CD4-positive, CD25-positive, alpha-beta regulatory T cell (primary cell): ENCODE measurements at regions not wholly inside any gene's neighbourhood (a gene's known extent, or its start where the extent isn't known, plus 50 kb on each side); places are given as distances from the start of the nearest gene placed in this dataset.

Source experiments
- ATAC-seq, 2 donors: fragments of 150-1000 bp; cut with Tn5 transposase; one replicate each; pipeline ENCODE4 v1.10.0; 2021; ENCODE audit warnings: low read depth in 2 of 2, moderate number of reproducible peaks in 2 of 2, moderate library complexity in 1 of 2
- DNase-seq, 3 donors: peaks; one replicate each; pipeline versions ENCODE4 v3.0.0 to v3.0.0-alpha.2; 2012 to 2022; ENCODE audit warnings: mixed read lengths in 1 of 3
- H3K27ac ChIP-seq: one replicate; pipeline ENCODE4 v1.7.0; 2013; ENCODE audit warnings: mild to moderate bottlenecking, low read length; ENCODE audit not compliant: insufficient read depth, poor library complexity, severe bottlenecking
- H3K27me3 ChIP-seq: one replicate; pipeline ENCODE4 v1.7.0; 2013; ENCODE audit warnings: low read length; ENCODE audit not compliant: control insufficient read depth, insufficient read depth
- H3K36me3 ChIP-seq: one replicate; pipeline ENCODE4 v1.7.0; 2013; ENCODE audit warnings: mild to moderate bottlenecking, low read length, moderate library complexity; ENCODE audit not compliant: control insufficient read depth, insufficient read depth
- H3K4me1 ChIP-seq: 2 replicates; pipeline ENCODE4 v1.7.0; 2013; ENCODE audit warnings: mild to moderate bottlenecking, low read length; ENCODE audit not compliant: insufficient read depth, control insufficient read depth, poor library complexity, severe bottlenecking
- H3K4me3 ChIP-seq: one replicate; pipeline ENCODE4 v1.7.0; 2013; ENCODE audit warnings: low read depth, mild to moderate bottlenecking, low read length, moderate library complexity
- H3K9me3 ChIP-seq, 2 experiments: 1 replicate in 1 of 2; 2 replicates in 1 of 2; pipeline ENCODE4 v1.7.0; 2013; ENCODE audit warnings: low read length in 2 of 2, mild to moderate bottlenecking in 1 of 2, moderate library complexity in 1 of 2; ENCODE audit not compliant: control insufficient read depth in 2 of 2
- H3K27ac Mint-ChIP-seq, 3 donors: one replicate each; pipeline ENCODE4 v1.8.0; 2020 to 2022; ENCODE audit warnings: mild to moderate bottlenecking in 3 of 3, mixed read lengths in 3 of 3, moderate library complexity in 2 of 3
- H3K27me3 Mint-ChIP-seq: one replicate; pipeline ENCODE4 v1.8.0; 2022; ENCODE audit warnings: mild to moderate bottlenecking, mixed read lengths
- H3K36me3 Mint-ChIP-seq: one replicate; pipeline ENCODE4 v1.8.0; 2020; ENCODE audit warnings: mixed read lengths
- H3K4me1 Mint-ChIP-seq, 4 donors: one replicate each; pipeline ENCODE4 v1.8.0; 2020 to 2022; ENCODE audit warnings: mixed read lengths in 4 of 4, mild to moderate bottlenecking in 1 of 4
- H3K4me3 Mint-ChIP-seq, 4 donors: one replicate each; pipeline ENCODE4 v1.8.0; 2020 to 2022; ENCODE audit warnings: mild to moderate bottlenecking in 4 of 4, mixed read lengths in 4 of 4, moderate library complexity in 3 of 4
- H3K9me3 Mint-ChIP-seq, 7 donors: one replicate each; pipeline ENCODE4 v1.8.0; 2020 to 2022; ENCODE audit warnings: mixed read lengths in 7 of 7, mild to moderate bottlenecking in 3 of 7, moderate library complexity in 2 of 7

- Histone ChIP-seq H3K27me3 (no peaks in the 10 kb centered on the region), H3K9me3 (no peaks in the 10 kb centered on the region), H3K36me3 (no peaks in the 10 kb centered on the region), H3K27ac (no peak overlapping the region), H3K4me3 (no peak overlapping the region), H3K4me1 (no peaks in the 10 kb centered on the region)
- Mint-ChIP-seq H3K4me1 (no peaks in the 10 kb centered on the region), H3K4me3 (no peak overlapping the region), H3K9me3 (peaks cover 0 to 13% (median 2%) of the 10 kb centered on the region in 7 donors), H3K36me3 (no peaks in the 10 kb centered on the region), H3K27me3 (no peaks in the 10 kb centered on the region), H3K27ac (no peak overlapping the region)
- ATAC-seq = no peak
- DNase-seq = no peak
Observed at GRCh38 chr9:115978091-115978490, 175.5 kb upstream of the PAPPA start.

DNA sequence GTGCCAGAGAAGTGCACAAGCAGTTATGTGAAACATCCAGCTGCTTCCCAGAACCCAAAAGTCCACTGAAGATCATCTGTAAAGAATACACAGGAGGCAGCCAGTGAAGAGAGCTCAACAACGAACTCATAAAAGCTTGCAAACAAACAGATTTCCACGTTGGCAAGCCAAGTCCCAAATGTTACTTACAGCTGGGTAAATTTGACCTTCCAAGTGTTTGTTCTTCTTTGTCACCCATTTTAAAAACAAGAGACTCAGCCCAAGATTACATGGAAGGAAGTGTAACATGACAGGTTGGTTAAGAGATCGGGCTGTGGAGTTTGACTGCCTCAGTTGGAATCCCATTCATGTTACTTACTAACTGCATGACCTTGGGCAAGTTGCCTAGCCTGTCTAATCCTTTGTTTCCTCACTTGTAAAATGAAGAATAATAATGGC, 174.9 kb upstream of the PAPPA start:
- DNase-seq (no peak), ATAC-seq (no peak)
- Histone ChIP-seq H3K4me1 (no peaks in the 10 kb centered on the region), H3K36me3 (no peaks in the 10 kb centered on the region), H3K9me3 (no peaks in the 10 kb centered on the region), H3K27ac (no peak overlapping the region), H3K27me3 (no peaks in the 10 kb centered on the region), H3K4me3 (no peak overlapping the region)
- Mint-ChIP-seq H3K4me3 (no peak overlapping the region), H3K36me3 (no peaks in the 10 kb centered on the region), H3K4me1 (no peaks in the 10 kb centered on the region), H3K27ac (no peak overlapping the region), H3K27me3 (no peaks in the 10 kb centered on the region), H3K9me3 (peaks cover 0 to 13% (median 0%) of the 10 kb centered on the region in 7 donors)

GRCh38 chr9:115980054-115980453, 173.5 kb upstream of the PAPPA start:
- Mint-ChIP-seq H3K4me1 (no peaks in the 10 kb centered on the region), H3K36me3 (no peaks in the 10 kb centered on the region), H3K27me3 (no peaks in the 10 kb centered on the region), H3K27ac (no peak overlapping the region), H3K4me3 (no peak overlapping the region), H3K9me3 (peaks cover 0 to 13% (median 2%) of the 10 kb centered on the region in 7 donors)
- H3K27me3 ChIP-seq = no peaks in the 10 kb centered on the region
- H3K27ac ChIP-seq = no peak overlapping the region
- DNase-seq (no peak), ATAC-seq (no peak)
- no peaks in the 10 kb centered on the region for H3K4me1 ChIP-seq
- no peaks in the 10 kb centered on the region for H3K36me3 ChIP-seq
- H3K9me3 ChIP-seq = no peaks in the 10 kb centered on the region
- H3K4me3 ChIP-seq = no peak overlapping the region

GRCh38 chr9:115980502-115980901, 173.1 kb upstream of the PAPPA start:
- H3K4me1 Mint-ChIP-seq = no peaks in the 10 kb centered on the region
- H3K27me3 ChIP-seq = no peaks in the 10 kb centered on the region
- H3K4me1 ChIP-seq = no peaks in the 10 kb centered on the region
- no peak overlapping the region for H3K4me3 ChIP-seq
- H3K27ac ChIP-seq = no peak overlapping the region
- H3K9me3 ChIP-seq = no peaks in the 10 kb centered on the region
- ATAC-seq = no peak
- H3K4me3 Mint-ChIP-seq = no peak overlapping the region
- H3K27ac Mint-ChIP-seq = no peak overlapping the region
- H3K27me3 Mint-ChIP-seq = no peaks in the 10 kb centered on the region
- H3K36me3 ChIP-seq = no peaks in the 10 kb centered on the region
- no peak for DNase-seq
- peaks cover 0 to 13% (median 2%) of the 10 kb centered on the region in 7 donors for H3K9me3 Mint-ChIP-seq
- no peaks in the 10 kb centered on the region for H3K36me3 Mint-ChIP-seq

- Mint-ChIP-seq H3K9me3 (peaks cover 0 to 13% (median 2%) of the 10 kb centered on the region in 7 donors), H3K27me3 (no peaks in the 10 kb centered on the region), H3K27ac (no peak overlapping the region), H3K4me1 (no peaks in the 10 kb centered on the region), H3K36me3 (no peaks in the 10 kb centered on the region), H3K4me3 (no peak overlapping the region)
- no peak for ATAC-seq
- no peak overlapping the region for H3K27ac ChIP-seq
- DNase-seq = no peak
- H3K4me3 ChIP-seq = no peak overlapping the region
- H3K4me1 ChIP-seq = no peaks in the 10 kb centered on the region
- no peaks in the 10 kb centered on the region for H3K36me3 ChIP-seq
- H3K27me3 ChIP-seq = no peaks in the 10 kb centered on the region
- H3K9me3 ChIP-seq = no peaks in the 10 kb centered on the region
Observed at GRCh38 chr9:115980976-115981375, 172.6 kb upstream of the PAPPA start.

GRCh38 chr9:115983366-115983765, 170.2 kb upstream of the PAPPA start:
- no peaks in the 10 kb centered on the region for H3K36me3 Mint-ChIP-seq
- Histone ChIP-seq H3K27me3 (no peaks in the 10 kb centered on the region), H3K4me3 (no peak overlapping the region), H3K9me3 (no peaks in the 10 kb centered on the region), H3K4me1 (no peaks in the 10 kb centered on the region), H3K36me3 (no peaks in the 10 kb centered on the region), H3K27ac (no peak overlapping the region)
- DNase-seq = no peak
- no peak overlapping the region for H3K27ac Mint-ChIP-seq
- H3K9me3 Mint-ChIP-seq = peaks cover 0 to 11% (median 2%) of the 10 kb centered on the region in 7 donors
- no peak overlapping the region for H3K4me3 Mint-ChIP-seq
- no peaks in the 10 kb centered on the region for H3K4me1 Mint-ChIP-seq
- H3K27me3 Mint-ChIP-seq = no peaks in the 10 kb centered on the region
- ATAC-seq = no peak

GRCh38 chr9:115985657-115986056, 167.9 kb upstream of the PAPPA start:
- Histone ChIP-seq H3K9me3 (no peaks in the 10 kb centered on the region), H3K4me1 (no peaks in the 10 kb centered on the region), H3K27me3 (no peaks in the 10 kb centered on the region), H3K4me3 (no peak overlapping the region), H3K36me3 (no peaks in the 10 kb centered on the region), H3K27ac (no peak overlapping the region)
- no peak overlapping the region for H3K27ac Mint-ChIP-seq
- peaks cover 0 to 9% (median 2%) of the 10 kb centered on the region in 7 donors for H3K9me3 Mint-ChIP-seq
- H3K36me3 Mint-ChIP-seq = no peaks in the 10 kb centered on the region
- no peaks in the 10 kb centered on the region for H3K4me1 Mint-ChIP-seq
- no peaks in the 10 kb centered on the region for H3K27me3 Mint-ChIP-seq
- DNase-seq (no peak), ATAC-seq (no peak)
- H3K4me3 Mint-ChIP-seq = no peak overlapping the region

DNA sequence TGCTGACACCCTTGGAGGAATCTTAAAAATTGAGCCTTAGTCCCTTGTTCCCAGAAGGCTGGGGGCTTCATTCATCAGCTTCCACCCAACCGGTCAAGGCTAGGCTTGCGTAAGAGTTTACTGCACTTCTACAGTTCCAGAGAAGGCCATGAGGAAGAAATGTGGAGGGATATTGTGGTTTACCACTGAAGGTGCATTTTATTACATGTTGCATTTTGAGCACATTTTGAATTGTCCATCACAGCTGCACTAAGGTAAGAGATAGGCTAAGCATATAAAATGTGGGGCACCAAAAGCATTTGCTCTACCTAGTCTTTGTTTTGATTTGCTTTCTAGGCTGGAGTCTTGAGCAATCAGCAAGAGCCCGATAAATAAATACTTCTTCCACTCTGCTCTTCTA, 167.1 kb upstream of the PAPPA start:
- Histone ChIP-seq H3K4me1 (no peaks in the 10 kb centered on the region), H3K4me3 (no peak overlapping the region), H3K9me3 (no peaks in the 10 kb centered on the region), H3K36me3 (no peaks in the 10 kb centered on the region), H3K27me3 (no peaks in the 10 kb centered on the region), H3K27ac (no peak overlapping the region)
- no peak overlapping the region for H3K4me3 Mint-ChIP-seq
- ATAC-seq = no peak
- H3K4me1 Mint-ChIP-seq = no peaks in the 10 kb centered on the region
- H3K9me3 Mint-ChIP-seq = peaks cover 0 to 9% (median 2%) of the 10 kb centered on the region in 7 donors
- no peak overlapping the region for H3K27ac Mint-ChIP-seq
- H3K36me3 Mint-ChIP-seq = no peaks in the 10 kb centered on the region
- DNase-seq = no peak
- no peaks in the 10 kb centered on the region for H3K27me3 Mint-ChIP-seq
